ENCODE measurements at regions not wholly inside any gene's neighbourhood (a gene's known extent, or its start where the extent isn't known, plus 50 kb on each side); places are given as distances from the start of the nearest gene placed in this dataset.
"Not testable (repeated sequence)": the region's sequence is repeated elsewhere in the genome, so short reads cannot be mapped to it uniquely, and the experiment has no call there.

DNA sequence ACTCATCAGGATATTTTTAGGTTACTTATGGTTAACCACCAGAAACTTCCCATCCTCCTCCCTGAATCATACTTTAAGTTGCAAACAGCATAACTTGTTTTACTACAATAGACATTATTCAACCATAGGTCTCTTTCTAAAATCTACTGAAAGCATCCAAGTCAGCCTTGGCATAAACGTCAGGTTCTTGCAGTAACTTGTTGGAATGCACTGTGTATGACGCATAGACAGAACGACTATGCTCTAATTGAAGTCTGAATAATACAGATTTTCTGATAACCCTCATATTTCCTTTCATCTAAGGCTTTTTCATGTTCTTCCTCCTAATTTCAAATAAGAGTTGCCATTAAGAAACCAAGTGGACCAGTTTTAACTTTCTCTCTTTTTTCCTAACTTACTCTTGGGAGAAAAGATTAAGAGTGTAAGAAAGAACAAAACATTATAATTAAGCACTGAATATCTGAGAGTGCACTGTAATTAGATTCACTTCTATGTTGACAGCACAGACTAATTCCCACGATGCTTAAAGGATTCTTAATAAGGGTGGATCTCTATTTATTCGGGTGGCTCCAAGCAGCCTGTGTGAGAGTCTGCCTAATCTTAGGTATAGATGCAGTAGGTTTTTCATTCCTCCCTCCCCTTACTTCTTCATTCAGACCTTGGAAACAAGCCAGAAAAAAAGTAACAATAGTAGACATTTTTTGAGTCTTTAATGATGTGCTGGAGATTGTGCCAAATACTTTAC is 1100.1 kb downstream of the EPHA3 start:
- H3K4me3 Mint-ChIP-seq; DNase-seq (ENCODE audit: low spot score); POLR2A ChIA-PET; ATAC-seq; H3K27me3 Mint-ChIP-seq (ENCODE audit: low read depth); CTCF ChIA-PET; H3K36me3 Mint-ChIP-seq; H3K27ac Mint-ChIP-seq: not testable (repeated sequence)
- peaks cover 18% of the 10 kb centered on the region for H3K9me3 Mint-ChIP-seq
- peaks cover 20% of the 10 kb centered on the region for H3K4me1 Mint-ChIP-seq

DNA sequence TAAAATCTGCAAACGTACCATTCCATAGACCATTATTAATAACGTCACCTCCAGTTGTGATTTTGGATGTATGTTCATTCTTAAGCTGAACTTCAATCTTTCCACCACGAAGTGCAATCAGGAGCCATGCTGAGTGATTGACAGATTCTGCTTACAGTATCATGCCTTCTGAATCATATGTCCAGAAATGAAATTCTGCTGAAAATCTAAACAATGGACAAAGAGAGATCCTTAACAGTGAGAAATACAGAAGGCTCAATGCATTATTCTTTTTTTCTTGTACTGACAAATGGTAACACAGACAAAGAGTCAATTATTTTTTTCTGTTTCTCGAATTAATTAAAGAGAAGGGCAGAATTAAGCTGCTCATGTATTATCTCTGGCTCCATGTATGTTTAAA is 1114.5 kb downstream of the EPHA3 start:
- Mint-ChIP-seq H3K36me3 (peaks cover 16% of the 10 kb centered on the region), H3K9me3 (peaks cover 34% of the 10 kb centered on the region), H3K27me3 (ENCODE audit: low read depth) (no peaks in the 10 kb centered on the region), H3K27ac (no peak overlapping the region), H3K4me3 (no peak overlapping the region), H3K4me1 (no peaks in the 10 kb centered on the region)
- TF ChIP-seq NR1H2 (CRISPR knock-in tag; IDR thresholded peaks at IDR 0.05) (no peak), OVOL2 (CRISPR knock-in tag; IDR thresholded peaks at IDR 0.05; ENCODE audit: borderline replicate concordance) (no peak), HMGA2 (CRISPR knock-in tag; IDR thresholded peaks at IDR 0.05) (no peak), ZNF121 (CRISPR knock-in tag; IDR thresholded peaks at IDR 0.05) (no peak), GRHL2 (CRISPR knock-in tag; IDR thresholded peaks at IDR 0.05; ENCODE audit: insufficient replicate concordance, severe bottlenecking) (no peak)
- TF ChIP-seq, protein P1, sequence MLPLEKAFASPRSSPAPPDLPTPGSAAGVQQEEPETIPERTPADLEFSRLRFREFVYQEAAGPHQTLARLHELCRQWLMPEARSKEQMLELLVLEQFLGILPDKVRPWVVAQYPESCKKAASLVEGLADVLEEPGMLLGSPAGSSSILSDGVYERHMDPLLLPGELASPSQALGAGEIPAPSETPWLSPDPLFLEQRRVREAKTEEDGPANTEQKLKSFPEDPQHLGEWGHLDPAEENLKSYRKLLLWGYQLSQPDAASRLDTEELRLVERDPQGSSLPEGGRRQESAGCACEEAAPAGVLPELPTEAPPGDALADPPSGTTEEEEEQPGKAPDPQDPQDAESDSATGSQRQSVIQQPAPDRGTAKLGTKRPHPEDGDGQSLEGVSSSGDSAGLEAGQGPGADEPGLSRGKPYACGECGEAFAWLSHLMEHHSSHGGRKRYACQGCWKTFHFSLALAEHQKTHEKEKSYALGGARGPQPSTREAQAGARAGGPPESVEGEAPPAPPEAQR (CRISPR knock-in tag; IDR thresholded peaks at IDR 0.05) = no peak
- POLR2A ChIA-PET = no interaction called here
- ATAC-seq (no peak), DNase-seq (ENCODE audit: low spot score) (no peak)
- CTCF ChIA-PET = no interaction called here

DNA sequence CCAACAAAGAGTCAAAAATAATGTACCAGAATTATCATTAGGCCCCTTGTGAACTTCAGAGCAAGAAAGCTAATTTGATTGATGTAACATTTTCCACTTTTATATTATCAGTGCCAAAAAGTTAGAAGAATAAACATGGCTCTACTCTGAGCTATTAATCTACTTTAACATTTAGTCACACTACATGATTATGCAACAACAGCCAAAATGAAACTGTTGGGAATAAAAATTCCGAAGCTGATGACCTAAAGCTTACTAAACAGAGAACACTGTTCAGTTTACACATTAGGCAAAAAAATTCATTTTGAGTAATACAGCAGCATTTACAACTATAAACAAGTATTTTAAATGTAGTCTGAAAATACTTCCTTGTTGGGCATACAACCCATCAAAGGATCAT is 1134.1 kb downstream of the EPHA3 start:
- TF ChIP-seq, protein P2, sequence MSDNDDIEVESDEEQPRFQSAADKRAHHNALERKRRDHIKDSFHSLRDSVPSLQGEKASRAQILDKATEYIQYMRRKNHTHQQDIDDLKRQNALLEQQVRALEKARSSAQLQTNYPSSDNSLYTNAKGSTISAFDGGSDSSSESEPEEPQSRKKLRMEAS (CRISPR knock-in tag; IDR thresholded peaks at IDR 0.05) = no peak
- TF ChIP-seq, protein P3, sequence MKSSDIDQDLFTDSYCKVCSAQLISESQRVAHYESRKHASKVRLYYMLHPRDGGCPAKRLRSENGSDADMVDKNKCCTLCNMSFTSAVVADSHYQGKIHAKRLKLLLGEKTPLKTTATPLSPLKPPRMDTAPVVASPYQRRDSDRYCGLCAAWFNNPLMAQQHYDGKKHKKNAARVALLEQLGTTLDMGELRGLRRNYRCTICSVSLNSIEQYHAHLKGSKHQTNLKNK (CRISPR knock-in tag; IDR thresholded peaks at IDR 0.05) = no peak
- TF ChIP-seq, protein P1 (CRISPR knock-in tag; IDR thresholded peaks at IDR 0.05) = no peak
- TF ChIP-seq, protein P4, sequence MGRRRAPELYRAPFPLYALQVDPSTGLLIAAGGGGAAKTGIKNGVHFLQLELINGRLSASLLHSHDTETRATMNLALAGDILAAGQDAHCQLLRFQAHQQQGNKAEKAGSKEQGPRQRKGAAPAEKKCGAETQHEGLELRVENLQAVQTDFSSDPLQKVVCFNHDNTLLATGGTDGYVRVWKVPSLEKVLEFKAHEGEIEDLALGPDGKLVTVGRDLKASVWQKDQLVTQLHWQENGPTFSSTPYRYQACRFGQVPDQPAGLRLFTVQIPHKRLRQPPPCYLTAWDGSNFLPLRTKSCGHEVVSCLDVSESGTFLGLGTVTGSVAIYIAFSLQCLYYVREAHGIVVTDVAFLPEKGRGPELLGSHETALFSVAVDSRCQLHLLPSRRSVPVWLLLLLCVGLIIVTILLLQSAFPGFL (CRISPR knock-in tag; IDR thresholded peaks at IDR 0.05; ENCODE audit: borderline replicate concordance) = no peak
- no peak for ATAC-seq
- Mint-ChIP-seq H3K36me3 (peaks cover 11% of the 10 kb centered on the region; the same call in 1 of the 2 replicates), H3K27ac (no peak overlapping the region), H3K4me1 (no peaks in the 10 kb centered on the region), H3K4me3 (no peak overlapping the region), H3K27me3 (ENCODE audit: low read depth) (no peaks in the 10 kb centered on the region; the same call in 1 of the 2 replicates), H3K9me3 (peaks cover 55% of the 10 kb centered on the region)
- POLR2A ChIA-PET = no interaction called here
- no peak for DNase-seq (ENCODE audit: low spot score)
- CTCF ChIA-PET = no interaction called here

DNA sequence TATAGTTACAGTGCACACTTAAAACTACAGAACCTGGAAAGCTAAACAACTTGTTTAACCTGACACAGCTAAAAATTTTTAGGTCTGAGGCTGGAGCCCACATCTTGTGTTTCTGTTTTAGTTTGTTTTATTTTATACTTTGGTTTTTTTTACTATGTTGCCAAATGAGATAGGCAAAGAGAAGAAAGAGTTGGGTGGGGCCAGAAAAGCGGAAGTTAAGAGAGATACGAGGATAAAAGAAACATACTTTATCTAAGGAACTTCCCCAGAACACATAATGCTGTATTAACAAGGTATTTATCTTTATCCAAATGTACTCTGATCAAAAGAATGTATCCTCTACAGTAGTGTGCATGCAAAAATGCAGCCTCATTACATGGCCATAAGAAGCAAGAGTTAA is 1145.7 kb downstream of the EPHA3 start:
- DNase-seq (ENCODE audit: low spot score) (no peak), ATAC-seq (no peak)
- ChIA-PET CTCF (no interaction called here), POLR2A (no interaction called here)
- peaks cover 8% of the 10 kb centered on the region; the same call in 1 of the 2 replicates for H3K4me1 Mint-ChIP-seq
- peaks cover 3% of the 10 kb centered on the region for H3K9me3 Mint-ChIP-seq
- H3K27me3 Mint-ChIP-seq (ENCODE audit: low read depth) = no peaks in the 10 kb centered on the region
- no peak overlapping the region for H3K27ac Mint-ChIP-seq
- no peak for TF ChIP-seq CREM (CRISPR knock-in tag; IDR thresholded peaks at IDR 0.05)
- TF ChIP-seq, protein P5, sequence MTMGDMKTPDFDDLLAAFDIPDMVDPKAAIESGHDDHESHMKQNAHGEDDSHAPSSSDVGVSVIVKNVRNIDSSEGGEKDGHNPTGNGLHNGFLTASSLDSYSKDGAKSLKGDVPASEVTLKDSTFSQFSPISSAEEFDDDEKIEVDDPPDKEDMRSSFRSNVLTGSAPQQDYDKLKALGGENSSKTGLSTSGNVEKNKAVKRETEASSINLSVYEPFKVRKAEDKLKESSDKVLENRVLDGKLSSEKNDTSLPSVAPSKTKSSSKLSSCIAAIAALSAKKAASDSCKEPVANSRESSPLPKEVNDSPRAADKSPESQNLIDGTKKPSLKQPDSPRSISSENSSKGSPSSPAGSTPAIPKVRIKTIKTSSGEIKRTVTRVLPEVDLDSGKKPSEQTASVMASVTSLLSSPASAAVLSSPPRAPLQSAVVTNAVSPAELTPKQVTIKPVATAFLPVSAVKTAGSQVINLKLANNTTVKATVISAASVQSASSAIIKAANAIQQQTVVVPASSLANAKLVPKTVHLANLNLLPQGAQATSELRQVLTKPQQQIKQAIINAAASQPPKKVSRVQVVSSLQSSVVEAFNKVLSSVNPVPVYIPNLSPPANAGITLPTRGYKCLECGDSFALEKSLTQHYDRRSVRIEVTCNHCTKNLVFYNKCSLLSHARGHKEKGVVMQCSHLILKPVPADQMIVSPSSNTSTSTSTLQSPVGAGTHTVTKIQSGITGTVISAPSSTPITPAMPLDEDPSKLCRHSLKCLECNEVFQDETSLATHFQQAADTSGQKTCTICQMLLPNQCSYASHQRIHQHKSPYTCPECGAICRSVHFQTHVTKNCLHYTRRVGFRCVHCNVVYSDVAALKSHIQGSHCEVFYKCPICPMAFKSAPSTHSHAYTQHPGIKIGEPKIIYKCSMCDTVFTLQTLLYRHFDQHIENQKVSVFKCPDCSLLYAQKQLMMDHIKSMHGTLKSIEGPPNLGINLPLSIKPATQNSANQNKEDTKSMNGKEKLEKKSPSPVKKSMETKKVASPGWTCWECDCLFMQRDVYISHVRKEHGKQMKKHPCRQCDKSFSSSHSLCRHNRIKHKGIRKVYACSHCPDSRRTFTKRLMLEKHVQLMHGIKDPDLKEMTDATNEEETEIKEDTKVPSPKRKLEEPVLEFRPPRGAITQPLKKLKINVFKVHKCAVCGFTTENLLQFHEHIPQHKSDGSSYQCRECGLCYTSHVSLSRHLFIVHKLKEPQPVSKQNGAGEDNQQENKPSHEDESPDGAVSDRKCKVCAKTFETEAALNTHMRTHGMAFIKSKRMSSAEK (CRISPR knock-in tag; IDR thresholded peaks at IDR 0.05; ENCODE audit: borderline replicate concordance) = no peak
- TF ChIP-seq, protein P6, sequence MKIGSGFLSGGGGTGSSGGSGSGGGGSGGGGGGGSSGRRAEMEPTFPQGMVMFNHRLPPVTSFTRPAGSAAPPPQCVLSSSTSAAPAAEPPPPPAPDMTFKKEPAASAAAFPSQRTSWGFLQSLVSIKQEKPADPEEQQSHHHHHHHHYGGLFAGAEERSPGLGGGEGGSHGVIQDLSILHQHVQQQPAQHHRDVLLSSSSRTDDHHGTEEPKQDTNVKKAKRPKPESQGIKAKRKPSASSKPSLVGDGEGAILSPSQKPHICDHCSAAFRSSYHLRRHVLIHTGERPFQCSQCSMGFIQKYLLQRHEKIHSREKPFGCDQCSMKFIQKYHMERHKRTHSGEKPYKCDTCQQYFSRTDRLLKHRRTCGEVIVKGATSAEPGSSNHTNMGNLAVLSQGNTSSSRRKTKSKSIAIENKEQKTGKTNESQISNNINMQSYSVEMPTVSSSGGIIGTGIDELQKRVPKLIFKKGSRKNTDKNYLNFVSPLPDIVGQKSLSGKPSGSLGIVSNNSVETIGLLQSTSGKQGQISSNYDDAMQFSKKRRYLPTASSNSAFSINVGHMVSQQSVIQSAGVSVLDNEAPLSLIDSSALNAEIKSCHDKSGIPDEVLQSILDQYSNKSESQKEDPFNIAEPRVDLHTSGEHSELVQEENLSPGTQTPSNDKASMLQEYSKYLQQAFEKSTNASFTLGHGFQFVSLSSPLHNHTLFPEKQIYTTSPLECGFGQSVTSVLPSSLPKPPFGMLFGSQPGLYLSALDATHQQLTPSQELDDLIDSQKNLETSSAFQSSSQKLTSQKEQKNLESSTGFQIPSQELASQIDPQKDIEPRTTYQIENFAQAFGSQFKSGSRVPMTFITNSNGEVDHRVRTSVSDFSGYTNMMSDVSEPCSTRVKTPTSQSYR (CRISPR knock-in tag; IDR thresholded peaks at IDR 0.05) = no peak
- TF ChIP-seq CREB1 (CRISPR knock-in tag; IDR thresholded peaks at IDR 0.05) = no peak
- H3K36me3 Mint-ChIP-seq = no peaks in the 10 kb centered on the region
- H3K4me3 Mint-ChIP-seq = no peak overlapping the region

All from WTC11 (cell line).